ENCODE measurements at regions not wholly inside any gene's neighbourhood (a gene's known extent, or its start where the extent isn't known, plus 50 kb on each side); places are given as distances from the start of the nearest gene placed in this dataset.

DNA sequence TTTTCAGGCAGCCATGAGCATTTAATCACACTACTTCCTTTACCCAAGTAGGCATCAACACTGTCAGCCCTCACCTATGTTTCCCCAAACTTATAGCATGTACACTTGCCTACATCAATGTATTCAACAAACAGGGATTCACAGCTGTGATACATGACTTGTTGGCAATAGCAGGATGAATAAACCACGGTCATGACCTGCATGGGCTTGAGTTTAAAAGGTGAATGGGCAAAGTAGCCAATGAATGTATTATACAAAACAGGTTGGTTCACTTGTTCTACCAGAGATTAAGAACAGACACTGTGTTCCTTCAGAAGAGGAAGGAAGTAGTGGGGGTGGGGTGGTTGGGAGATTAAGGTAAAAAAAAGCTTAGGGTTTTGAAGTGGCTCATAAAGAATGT, 861.9 kb upstream of the SEMA6D start:
- no peak for DNase-seq (ENCODE audit: low spot score)

GRCh38 chr15:46856839-46857502, 860.3 kb upstream of the SEMA6D start:
- no peak for DNase-seq (ENCODE audit: low spot score)

DNA sequence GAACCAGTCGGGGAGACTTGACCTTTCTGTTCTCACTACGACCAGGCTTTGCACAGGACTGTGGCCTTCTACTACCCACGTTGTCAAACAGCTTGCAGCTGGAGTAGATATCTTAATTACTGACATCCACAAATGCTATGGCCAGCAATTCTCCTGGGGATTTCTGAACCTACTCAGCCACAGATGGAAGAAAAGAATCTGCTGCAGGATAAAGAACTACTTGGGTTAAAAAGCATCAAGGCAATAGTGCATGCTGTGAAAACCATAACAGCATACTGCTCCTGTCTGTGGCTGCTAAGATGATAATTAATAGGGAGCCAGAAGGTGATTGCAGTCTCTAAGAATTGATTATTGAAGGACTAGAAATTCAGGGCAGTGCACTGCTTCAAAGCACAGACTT, 859.2 kb upstream of the SEMA6D start:
- no peak for DNase-seq (ENCODE audit: low spot score)

DNA sequence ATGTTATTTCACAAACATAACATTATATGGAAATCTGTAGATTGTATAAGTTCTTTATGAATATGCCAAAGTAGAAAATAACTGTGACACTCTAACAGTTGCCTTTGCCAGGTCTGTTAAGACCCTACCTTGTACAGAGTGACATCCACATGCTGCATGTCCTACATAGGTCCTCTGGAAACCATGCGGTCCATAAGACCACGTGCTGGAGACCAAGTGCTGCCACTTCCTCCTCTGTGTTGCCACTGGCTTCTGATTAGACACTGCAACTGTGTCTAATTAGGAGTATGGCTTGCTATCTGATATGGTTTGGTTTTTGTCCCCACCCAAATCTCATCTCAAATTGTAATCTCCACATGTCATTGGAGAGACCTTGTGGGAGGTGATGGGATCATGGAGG, 855.5 kb upstream of the SEMA6D start:
- no peak for DNase-seq (ENCODE audit: low spot score)

GRCh38 chr15:46865155-46865554, 852.1 kb upstream of the SEMA6D start:
- DNase-seq (ENCODE audit: low spot score) = no peak

DNA sequence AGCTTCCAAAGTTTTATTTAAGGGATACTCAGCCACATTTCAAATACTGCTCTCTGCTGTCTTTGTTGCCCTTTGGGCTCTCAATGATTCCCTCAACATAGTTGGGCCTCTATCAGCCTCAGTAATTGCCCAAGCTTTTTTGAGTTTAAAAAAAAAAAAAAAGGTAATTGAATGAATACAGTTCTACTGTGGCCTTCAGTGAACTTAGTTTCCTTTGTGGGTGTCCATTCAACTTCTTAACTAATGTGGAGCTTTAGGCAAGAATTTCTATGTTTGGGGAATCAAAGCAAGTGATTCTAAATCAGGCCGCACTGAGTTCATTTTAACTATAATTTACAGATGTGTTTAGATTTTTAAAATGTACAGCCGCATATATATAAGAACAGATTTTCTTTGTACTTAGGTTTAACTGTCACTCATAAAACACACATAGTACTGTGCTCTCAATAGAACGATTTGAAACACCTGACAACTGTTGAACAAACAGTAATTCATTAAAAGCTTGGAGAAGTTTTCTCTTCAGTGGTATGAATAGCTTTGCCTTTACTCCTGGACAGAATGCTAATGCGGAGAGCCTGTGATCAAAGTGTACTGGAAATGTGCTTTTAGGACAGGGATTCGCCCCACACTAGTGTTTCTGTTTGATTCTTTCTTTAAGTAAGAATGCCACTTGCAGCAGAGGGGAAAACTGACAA, 844.9 kb upstream of the SEMA6D start:
- no peak for DNase-seq (ENCODE audit: low spot score)

DNA sequence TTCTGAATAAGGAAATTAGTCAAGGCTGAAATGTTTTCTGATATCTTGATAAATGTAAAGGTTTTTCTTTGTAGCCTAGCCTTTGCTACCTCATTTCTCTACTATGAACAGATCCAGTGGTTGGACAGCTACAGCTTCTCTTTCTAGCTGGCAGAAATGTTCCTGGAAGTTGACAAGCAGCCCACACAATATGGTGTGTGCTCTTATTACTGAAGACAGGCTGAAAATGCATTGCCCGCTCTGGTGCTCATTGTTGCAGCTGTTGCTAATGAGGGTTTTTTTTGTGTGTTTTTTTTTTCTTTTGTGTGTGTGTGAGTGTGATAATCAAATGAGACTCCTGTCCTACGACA, 844.3 kb upstream of the SEMA6D start:
- DNase-seq (ENCODE audit: low spot score) = no peak

- DNase-seq (ENCODE audit: low spot score) = no peak
These were observed 838.1 kb upstream of the SEMA6D start for GRCh38 chr15:46879032-46879770.

DNA sequence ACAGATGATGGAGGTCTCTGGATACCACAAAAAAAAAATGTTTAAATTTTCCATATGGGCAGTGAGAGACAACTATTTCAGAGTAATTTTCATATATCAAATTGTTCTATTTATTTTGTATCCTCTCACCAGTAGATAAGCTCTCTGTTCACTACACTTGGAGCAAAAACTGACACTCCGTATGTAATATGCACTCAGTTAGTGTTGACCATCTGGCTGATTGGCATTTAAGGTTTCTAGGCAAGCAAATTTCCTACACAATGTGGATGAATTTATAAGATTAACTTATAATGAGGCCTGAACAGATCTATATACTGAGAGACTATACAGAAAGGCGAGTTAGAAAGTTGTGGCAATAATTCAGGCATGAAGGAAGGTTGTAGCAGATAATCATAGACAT, 836.5 kb upstream of the SEMA6D start:
- DNase-seq (ENCODE audit: low spot score) = no peak

- DNase-seq (ENCODE audit: low spot score) = no peak
These were observed 824.6 kb upstream of the SEMA6D start for GRCh38 chr15:46892621-46893160.

GRCh38 chr15:46894644-46895043, 822.7 kb upstream of the SEMA6D start:
- DNase-seq (ENCODE audit: low spot score) = no peak

- no peak for DNase-seq (ENCODE audit: low spot score)
These were observed 820.0 kb upstream of the SEMA6D start for GRCh38 chr15:46897266-46897665.

GRCh38 chr15:46901001-46901400, 816.3 kb upstream of the SEMA6D start:
- no peak for DNase-seq (ENCODE audit: low spot score)

DNA sequence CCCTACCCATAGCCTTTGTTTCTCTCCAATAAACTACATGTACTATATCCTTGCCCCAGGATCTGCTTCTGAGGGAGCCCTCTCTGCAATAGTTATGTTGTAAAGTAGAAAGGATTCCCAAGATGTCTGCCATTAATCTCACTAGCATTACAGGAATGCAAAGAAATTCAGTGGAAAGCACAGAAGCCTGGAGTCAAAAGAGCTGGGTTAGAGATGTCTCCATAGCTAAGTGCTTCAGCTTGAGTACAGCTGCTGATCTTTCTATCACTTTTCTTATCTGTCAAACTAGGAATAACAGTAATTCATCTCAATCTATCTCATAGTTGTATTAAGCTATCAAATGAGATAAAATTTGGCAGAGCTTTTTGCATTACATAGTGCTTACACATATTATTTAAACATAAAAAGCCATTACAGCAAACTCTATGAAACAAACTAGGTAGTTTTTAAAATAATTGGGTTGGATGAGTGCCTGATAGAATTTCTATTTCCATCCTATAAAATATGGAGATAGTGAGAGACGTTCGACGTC, 799.5 kb upstream of the SEMA6D start:
- no peak for DNase-seq (ENCODE audit: low spot score)

GRCh38 chr15:46918462-46919140, 798.7 kb upstream of the SEMA6D start:
- DNase-seq (ENCODE audit: low spot score) = no peak

DNA sequence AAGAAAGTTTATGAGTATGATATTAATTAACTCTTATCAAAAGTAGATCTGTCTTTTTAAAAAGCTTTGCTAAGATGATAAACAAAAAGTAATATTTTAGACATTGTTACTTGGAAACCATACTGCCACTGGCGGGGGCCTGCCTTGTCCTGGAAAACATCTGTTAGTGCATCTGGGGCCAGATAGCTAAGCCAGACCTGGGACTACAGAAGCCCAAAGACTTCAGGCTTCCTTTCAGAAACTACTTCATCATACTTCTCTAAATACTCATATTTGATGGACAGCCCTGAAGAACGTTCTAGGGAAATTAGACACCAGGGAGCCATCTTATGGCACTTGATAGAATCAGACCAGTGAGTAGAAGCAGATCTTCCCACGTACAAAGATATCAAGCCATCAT, 795.4 kb upstream of the SEMA6D start:
- DNase-seq (ENCODE audit: low spot score) = no peak

DNA sequence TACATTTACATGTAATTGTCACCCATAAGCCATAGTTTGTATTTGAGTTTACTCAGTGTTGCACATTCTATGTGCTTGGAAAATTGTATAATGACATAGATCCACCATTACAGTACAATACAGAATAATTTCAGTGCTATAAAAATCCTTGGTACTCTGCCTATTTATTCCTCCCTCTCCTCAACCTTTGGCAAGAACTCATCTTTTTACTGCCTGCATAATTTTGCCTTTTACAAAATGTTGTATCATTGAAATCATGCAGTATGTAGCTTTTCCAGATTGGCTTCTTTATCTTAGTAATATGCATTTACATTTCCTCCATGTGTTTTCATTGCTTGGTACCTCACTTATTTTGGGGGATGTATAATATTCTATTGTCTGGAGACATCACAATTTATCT, 786.9 kb upstream of the SEMA6D start:
- no peak for DNase-seq (ENCODE audit: low spot score)

DNA sequence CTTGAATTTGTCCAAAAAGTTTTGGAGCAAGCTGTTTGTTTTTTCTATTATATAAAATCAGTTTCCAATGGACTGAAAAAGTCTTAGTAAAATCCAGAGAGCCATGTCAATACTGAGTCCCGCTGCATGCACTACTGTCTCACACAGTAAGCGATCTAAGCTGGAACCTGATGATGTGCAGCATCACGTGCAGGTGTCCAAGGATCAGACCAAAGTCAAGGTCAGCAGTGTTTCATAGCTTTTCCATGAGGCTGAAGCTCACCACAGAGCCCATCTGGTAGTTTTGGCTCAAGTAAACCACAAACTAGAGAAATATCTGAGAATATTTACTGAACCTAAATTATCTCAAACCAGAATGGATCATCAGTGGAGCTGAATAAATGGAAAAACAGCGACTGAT, 784.0 kb upstream of the SEMA6D start:
- no peak for DNase-seq (ENCODE audit: low spot score)

- DNase-seq (ENCODE audit: low spot score) = no peak
These were observed 782.5 kb upstream of the SEMA6D start for GRCh38 chr15:46934851-46935250.

DNA sequence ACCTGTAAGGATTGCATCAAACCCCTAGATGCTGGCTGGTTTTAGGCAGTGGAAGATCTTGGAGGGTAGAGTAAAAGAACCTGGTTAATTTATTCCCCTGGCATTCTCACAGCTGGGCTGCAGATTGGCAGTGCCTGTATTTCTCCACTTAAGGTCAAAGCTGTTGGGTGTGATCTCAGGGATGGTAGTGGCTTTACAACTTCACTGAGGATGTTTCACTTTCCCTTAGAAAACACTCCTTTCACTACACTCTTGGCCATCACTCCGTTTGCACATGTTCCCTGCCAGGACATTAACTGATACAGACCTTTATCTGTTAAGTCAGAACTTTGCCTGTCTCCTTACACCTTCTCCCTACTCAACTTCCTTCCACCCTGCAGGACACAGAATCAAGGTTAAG, 779.1 kb upstream of the SEMA6D start:
- DNase-seq (ENCODE audit: low spot score) = no peak

GRCh38 chr15:46941241-46941640, 776.1 kb upstream of the SEMA6D start:
- DNase-seq (ENCODE audit: low spot score) = no peak

GRCh38 chr15:46946953-46947352, 770.4 kb upstream of the SEMA6D start:
- DNase-seq (ENCODE audit: low spot score) = no peak

Data from AG08396 (cell line).